ENCODE measurements at regions not wholly inside any gene's neighbourhood (a gene's known extent, or its start where the extent isn't known, plus 50 kb on each side); places are given as distances from the start of the nearest gene placed in this dataset.

DNA sequence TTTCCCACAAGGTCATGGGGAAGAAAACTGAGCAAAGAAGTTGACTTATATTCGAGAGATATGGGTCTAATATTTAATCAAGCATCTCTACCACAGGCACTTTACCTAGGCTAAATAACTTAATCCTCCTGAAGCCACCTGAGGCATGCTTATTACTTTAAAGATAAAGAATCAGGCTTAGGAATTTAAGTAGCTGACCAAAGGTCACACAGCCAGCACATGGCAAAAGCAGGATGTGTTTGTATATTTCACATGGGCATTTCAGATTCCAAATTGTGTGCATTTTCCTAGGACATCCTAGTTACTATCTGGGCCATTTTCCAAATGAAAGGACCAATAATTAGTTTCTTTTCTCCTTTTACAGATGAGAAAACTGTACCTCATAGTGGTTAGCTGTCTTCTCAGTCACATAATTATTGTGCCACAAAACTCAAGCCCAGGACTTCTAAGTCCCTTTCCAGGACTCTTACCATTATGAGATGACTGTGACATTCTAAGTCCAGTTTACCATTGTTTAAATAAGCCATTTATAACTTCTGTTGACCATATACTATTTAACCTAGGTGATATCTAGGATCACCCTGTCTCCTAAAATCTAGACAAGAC lies 112.1 kb upstream of the ZC3H12C start:
- Mint-ChIP-seq H3K36me3 (no peaks in the 10 kb centered on the region), H3K27ac (no peak overlapping the region)

DNA sequence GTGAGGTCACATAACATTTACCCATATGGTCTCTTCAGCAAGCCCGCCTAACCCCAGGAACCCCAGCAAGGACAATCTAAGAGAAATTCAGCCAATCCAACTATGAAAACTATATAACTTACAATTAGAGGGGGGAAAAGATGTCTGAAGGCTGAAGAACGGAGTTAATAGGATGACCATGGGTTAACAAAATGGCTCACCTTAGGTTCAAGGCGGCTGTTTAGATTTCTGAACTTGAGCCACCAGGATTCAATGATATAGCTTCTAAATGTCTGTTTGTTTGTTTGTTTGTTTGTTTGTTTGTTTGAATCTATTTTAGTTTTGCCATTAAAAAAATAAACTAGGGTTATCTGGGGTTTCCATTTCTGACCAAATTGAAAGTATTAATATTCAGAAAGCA lies 109.8 kb upstream of the ZC3H12C start:
- Histone ChIP-seq H3K27me3 (ENCODE audit: control insufficient read depth, insufficient read depth, low read length) (no peaks in the 10 kb centered on the region), H3K4me1 (ENCODE audit: control insufficient read depth, insufficient read depth, low read length, poor library complexity, severe bottlenecking) (no peaks in the 10 kb centered on the region), H3K27ac (ENCODE audit: insufficient read depth, low read length, poor library complexity, severe bottlenecking) (no peak overlapping the region), H3K4me3 (ENCODE audit: low read depth, low read length) (no peak overlapping the region), H3K9me3 (ENCODE audit: control insufficient read depth in 2 of 2, low read length in 2 of 2) (no peaks in the 10 kb centered on the region), H3K36me3 (ENCODE audit: control insufficient read depth, insufficient read depth, low read length) (no peaks in the 10 kb centered on the region)
- H3K27ac Mint-ChIP-seq: no peak overlapping the region
- ATAC-seq (ENCODE audit: low read depth in 2 of 2): no peak
- H3K4me1 Mint-ChIP-seq: peaks cover 3 to 13% (median 10%) of the 10 kb centered on the region in 4 donors
- peaks cover 0 to 2% (median 0%) of the 10 kb centered on the region in 7 donors for H3K9me3 Mint-ChIP-seq
- DNase-seq: no peak
- peaks cover 17% of the 10 kb centered on the region for H3K27me3 Mint-ChIP-seq
- no peak overlapping the region for H3K4me3 Mint-ChIP-seq
- no peaks in the 10 kb centered on the region for H3K36me3 Mint-ChIP-seq

More for the DNA sequence above, 112.1 kb upstream of the ZC3H12C start:
- Mint-ChIP-seq H3K4me3 (no peak overlapping the region), H3K9me3 (peaks cover 0 to 1% (median 0%) of the 10 kb centered on the region in 7 donors), H3K4me1 (peaks cover 3 to 13% (median 10%) of the 10 kb centered on the region in 4 donors), H3K27me3 (peaks cover 17% of the 10 kb centered on the region)
- ATAC-seq (ENCODE audit: low read depth in 2 of 2) (no peak), DNase-seq (no peak)
- Histone ChIP-seq H3K4me1 (ENCODE audit: control insufficient read depth, insufficient read depth, low read length, poor library complexity, severe bottlenecking) (no peaks in the 10 kb centered on the region), H3K27ac (ENCODE audit: insufficient read depth, low read length, poor library complexity, severe bottlenecking) (no peak overlapping the region), H3K4me3 (ENCODE audit: low read depth, low read length) (no peak overlapping the region), H3K27me3 (ENCODE audit: control insufficient read depth, insufficient read depth, low read length) (no peaks in the 10 kb centered on the region), H3K36me3 (ENCODE audit: control insufficient read depth, insufficient read depth, low read length) (no peaks in the 10 kb centered on the region), H3K9me3 (ENCODE audit: control insufficient read depth in 2 of 2, low read length in 2 of 2) (no peaks in the 10 kb centered on the region)

DNA sequence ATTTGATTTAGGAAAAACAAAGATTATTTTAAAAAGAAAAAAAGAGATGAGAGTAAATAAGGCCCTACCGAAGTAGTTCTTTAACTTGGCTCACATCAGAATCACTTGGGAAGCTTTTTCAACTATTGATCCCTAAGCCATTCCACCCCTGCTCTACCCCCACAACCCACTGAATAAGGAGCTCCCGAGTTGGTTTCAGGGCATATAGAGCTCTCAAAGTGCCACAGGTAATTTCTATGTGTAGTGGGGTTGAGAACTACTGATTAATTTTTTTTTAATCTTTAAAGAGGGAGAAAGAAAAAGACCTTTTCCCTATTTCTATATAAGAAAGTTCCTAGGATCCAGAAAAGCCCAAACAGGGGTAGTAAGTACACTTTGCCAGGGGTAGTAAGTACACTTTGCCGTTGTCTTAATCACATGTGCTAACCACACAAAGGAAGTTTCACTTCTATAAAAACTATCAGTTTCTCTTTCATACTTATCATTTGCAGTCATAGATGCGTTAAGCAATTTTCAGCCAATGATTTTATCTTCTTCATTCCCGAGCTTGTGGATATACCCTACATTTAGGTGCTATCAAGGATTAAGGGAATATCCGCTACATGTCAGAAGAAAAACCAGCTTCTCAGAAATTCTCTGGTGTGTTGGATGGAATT lies 108.4 kb upstream of the ZC3H12C start:
- peak in 2 of 3 donors; percentile 6 to 42 for DNase-seq
- peak; percentile 53 to 71 for ATAC-seq (ENCODE audit: low read depth in 2 of 2)
- H3K27ac Mint-ChIP-seq: no peak overlapping the region

DNA sequence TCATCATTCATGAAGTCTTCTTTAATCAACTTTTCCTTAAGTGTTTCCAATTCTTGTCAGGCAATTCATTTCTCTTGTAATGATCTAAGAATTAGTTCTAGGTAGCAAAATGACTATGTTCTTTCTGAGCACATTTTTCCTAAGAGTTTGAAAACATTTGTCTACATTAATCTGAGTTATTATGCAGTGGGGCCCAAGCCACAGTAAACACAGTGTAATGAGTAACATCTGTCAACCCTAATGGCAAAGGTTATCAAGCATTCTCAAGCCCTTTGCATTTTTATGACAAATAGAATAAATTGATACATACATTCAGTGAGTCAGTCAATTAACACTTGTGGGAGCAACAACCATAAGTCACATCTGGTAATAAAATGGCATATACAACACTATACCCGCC lies 106.7 kb upstream of the ZC3H12C start:
- H3K4me1 ChIP-seq (ENCODE audit: control insufficient read depth, insufficient read depth, low read length, poor library complexity, severe bottlenecking): no peaks in the 10 kb centered on the region
- no peak for ATAC-seq (ENCODE audit: low read depth in 2 of 2)
- H3K9me3 ChIP-seq (ENCODE audit: control insufficient read depth in 2 of 2, low read length in 2 of 2): no peaks in the 10 kb centered on the region
- peaks cover 0 to 2% (median 0%) of the 10 kb centered on the region in 7 donors for H3K9me3 Mint-ChIP-seq
- H3K36me3 Mint-ChIP-seq: no peaks in the 10 kb centered on the region
- H3K27ac Mint-ChIP-seq: no peak overlapping the region
- no peak for DNase-seq
- H3K27ac ChIP-seq (ENCODE audit: insufficient read depth, low read length, poor library complexity, severe bottlenecking): no peak overlapping the region
- peaks cover 2% of the 10 kb centered on the region for H3K27me3 ChIP-seq (ENCODE audit: control insufficient read depth, insufficient read depth, low read length)
- H3K4me3 ChIP-seq (ENCODE audit: low read depth, low read length): no peak overlapping the region
- peaks cover 10% of the 10 kb centered on the region for H3K27me3 Mint-ChIP-seq
- no peaks in the 10 kb centered on the region for H3K36me3 ChIP-seq (ENCODE audit: control insufficient read depth, insufficient read depth, low read length)
- H3K4me1 Mint-ChIP-seq: peaks cover 3 to 13% (median 10%) of the 10 kb centered on the region in 4 donors
- H3K4me3 Mint-ChIP-seq: no peak overlapping the region

More for the DNA sequence above, 108.4 kb upstream of the ZC3H12C start:
- Mint-ChIP-seq H3K36me3 (no peaks in the 10 kb centered on the region), H3K27me3 (peaks cover 17% of the 10 kb centered on the region), H3K9me3 (peaks cover 0 to 2% (median 0%) of the 10 kb centered on the region in 7 donors), H3K4me1 (peaks cover 3 to 13% (median 10%) of the 10 kb centered on the region in 4 donors), H3K4me3 (peak overlapping the region in 2 of 4 donors; percentile 2 to 5)
- no peaks in the 10 kb centered on the region for H3K36me3 ChIP-seq (ENCODE audit: control insufficient read depth, insufficient read depth, low read length)
- H3K4me1 ChIP-seq (ENCODE audit: control insufficient read depth, insufficient read depth, low read length, poor library complexity, severe bottlenecking): no peaks in the 10 kb centered on the region
- H3K27ac ChIP-seq (ENCODE audit: insufficient read depth, low read length, poor library complexity, severe bottlenecking): no peak overlapping the region
- peaks cover 2% of the 10 kb centered on the region for H3K27me3 ChIP-seq (ENCODE audit: control insufficient read depth, insufficient read depth, low read length)
- H3K4me3 ChIP-seq (ENCODE audit: low read depth, low read length): peak overlapping the region; percentile 76
- no peaks in the 10 kb centered on the region for H3K9me3 ChIP-seq (ENCODE audit: control insufficient read depth in 2 of 2, low read length in 2 of 2)

DNA sequence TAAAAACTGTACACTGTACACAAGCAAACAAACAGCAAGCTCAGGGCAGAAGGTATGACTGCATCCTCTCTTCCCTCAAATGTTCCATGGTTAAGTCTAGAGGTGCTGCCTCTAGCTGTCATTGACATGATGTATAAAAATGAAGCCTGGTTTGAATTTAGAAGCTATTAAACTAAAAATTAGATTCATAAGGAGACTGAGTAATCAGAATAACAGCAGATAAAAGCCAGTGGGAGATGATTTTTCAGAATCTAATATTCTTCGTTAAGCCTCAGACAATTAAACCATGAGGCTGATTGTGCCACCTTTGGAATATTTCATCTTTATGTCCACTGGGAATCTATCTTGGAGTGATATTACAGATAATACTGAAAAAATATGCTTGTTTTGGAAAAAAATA lies 101.4 kb upstream of the ZC3H12C start:
- no peaks in the 10 kb centered on the region for H3K4me1 ChIP-seq (ENCODE audit: control insufficient read depth, insufficient read depth, low read length, poor library complexity, severe bottlenecking)
- DNase-seq (no peak), ATAC-seq (ENCODE audit: low read depth in 2 of 2) (no peak)
- no peaks in the 10 kb centered on the region for H3K4me1 Mint-ChIP-seq
- peaks cover 2% of the 10 kb centered on the region for H3K27me3 ChIP-seq (ENCODE audit: control insufficient read depth, insufficient read depth, low read length)
- no peak overlapping the region for H3K4me3 Mint-ChIP-seq
- no peak overlapping the region for H3K27ac ChIP-seq (ENCODE audit: insufficient read depth, low read length, poor library complexity, severe bottlenecking)
- no peaks in the 10 kb centered on the region for H3K9me3 ChIP-seq (ENCODE audit: control insufficient read depth in 2 of 2, low read length in 2 of 2)
- H3K36me3 Mint-ChIP-seq: no peaks in the 10 kb centered on the region
- H3K9me3 Mint-ChIP-seq: peaks cover 0 to 1% (median 0%) of the 10 kb centered on the region in 7 donors
- H3K36me3 ChIP-seq (ENCODE audit: control insufficient read depth, insufficient read depth, low read length): no peaks in the 10 kb centered on the region
- peaks cover 4% of the 10 kb centered on the region for H3K27me3 Mint-ChIP-seq
- no peak overlapping the region for H3K4me3 ChIP-seq (ENCODE audit: low read depth, low read length)
- H3K27ac Mint-ChIP-seq: no peak overlapping the region

DNA sequence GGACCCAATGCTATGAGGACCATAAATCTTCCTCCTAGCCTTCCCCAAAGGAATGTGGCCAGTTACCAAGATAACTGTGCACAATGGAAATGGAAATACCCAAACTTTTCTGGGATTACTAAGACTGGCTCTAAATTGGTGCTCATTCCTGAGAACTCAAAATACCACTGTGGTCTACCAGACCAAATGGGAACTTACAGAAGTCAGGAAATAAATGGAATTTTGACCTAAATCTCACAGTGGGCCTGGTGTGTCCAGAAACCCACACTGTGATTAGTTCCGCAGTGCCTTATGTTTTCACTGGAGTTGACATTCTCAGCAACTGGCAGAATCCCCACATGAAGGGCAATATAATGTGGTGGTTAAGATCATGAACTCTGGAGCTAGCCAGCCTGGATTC lies 99.4 kb upstream of the ZC3H12C start:
- H3K4me3 Mint-ChIP-seq: no peak overlapping the region
- peaks cover 0 to 1% (median 0%) of the 10 kb centered on the region in 7 donors for H3K9me3 Mint-ChIP-seq
- no peaks in the 10 kb centered on the region for H3K36me3 Mint-ChIP-seq
- no peak overlapping the region for H3K27ac ChIP-seq (ENCODE audit: insufficient read depth, low read length, poor library complexity, severe bottlenecking)
- H3K36me3 ChIP-seq (ENCODE audit: control insufficient read depth, insufficient read depth, low read length): no peaks in the 10 kb centered on the region
- no peaks in the 10 kb centered on the region for H3K4me1 Mint-ChIP-seq
- H3K27me3 Mint-ChIP-seq: peaks cover 4% of the 10 kb centered on the region
- peaks cover 2% of the 10 kb centered on the region for H3K27me3 ChIP-seq (ENCODE audit: control insufficient read depth, insufficient read depth, low read length)
- H3K27ac Mint-ChIP-seq: no peak overlapping the region
- no peak for ATAC-seq (ENCODE audit: low read depth in 2 of 2)
- no peaks in the 10 kb centered on the region for H3K4me1 ChIP-seq (ENCODE audit: control insufficient read depth, insufficient read depth, low read length, poor library complexity, severe bottlenecking)
- no peak overlapping the region for H3K4me3 ChIP-seq (ENCODE audit: low read depth, low read length)
- no peaks in the 10 kb centered on the region for H3K9me3 ChIP-seq (ENCODE audit: control insufficient read depth in 2 of 2, low read length in 2 of 2)
- DNase-seq: no peak

DNA sequence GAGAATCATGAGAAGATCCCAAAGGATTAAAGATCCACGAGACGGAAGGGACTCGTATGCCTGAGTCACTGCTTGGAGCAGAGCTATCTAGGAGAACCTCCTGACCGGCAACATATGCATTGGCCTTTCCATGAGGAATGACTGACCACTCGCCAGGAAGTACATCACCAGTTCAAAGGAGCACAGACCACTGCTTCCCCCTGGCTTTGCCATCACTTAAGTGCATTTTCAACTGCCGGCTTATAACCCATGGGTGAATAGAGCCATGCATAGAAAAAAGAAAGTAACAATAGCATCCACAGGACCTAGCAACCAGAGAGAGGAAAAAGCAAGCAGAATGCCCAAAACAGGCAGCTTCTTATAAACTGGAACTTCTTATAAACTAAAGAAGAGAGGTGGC lies 98.3 kb upstream of the ZC3H12C start:
- DNase-seq (no peak), ATAC-seq (ENCODE audit: low read depth in 2 of 2) (no peak)
- Mint-ChIP-seq H3K27ac (no peak overlapping the region), H3K27me3 (peaks cover 4% of the 10 kb centered on the region), H3K9me3 (peaks cover 0 to 1% (median 0%) of the 10 kb centered on the region in 7 donors), H3K4me3 (no peak overlapping the region), H3K36me3 (no peaks in the 10 kb centered on the region), H3K4me1 (no peaks in the 10 kb centered on the region)
- Histone ChIP-seq H3K27me3 (ENCODE audit: control insufficient read depth, insufficient read depth, low read length) (no peaks in the 10 kb centered on the region), H3K4me1 (ENCODE audit: control insufficient read depth, insufficient read depth, low read length, poor library complexity, severe bottlenecking) (no peaks in the 10 kb centered on the region), H3K27ac (ENCODE audit: insufficient read depth, low read length, poor library complexity, severe bottlenecking) (no peak overlapping the region), H3K9me3 (ENCODE audit: control insufficient read depth in 2 of 2, low read length in 2 of 2) (no peaks in the 10 kb centered on the region), H3K4me3 (ENCODE audit: low read depth, low read length) (no peak overlapping the region), H3K36me3 (ENCODE audit: control insufficient read depth, insufficient read depth, low read length) (no peaks in the 10 kb centered on the region)

DNA sequence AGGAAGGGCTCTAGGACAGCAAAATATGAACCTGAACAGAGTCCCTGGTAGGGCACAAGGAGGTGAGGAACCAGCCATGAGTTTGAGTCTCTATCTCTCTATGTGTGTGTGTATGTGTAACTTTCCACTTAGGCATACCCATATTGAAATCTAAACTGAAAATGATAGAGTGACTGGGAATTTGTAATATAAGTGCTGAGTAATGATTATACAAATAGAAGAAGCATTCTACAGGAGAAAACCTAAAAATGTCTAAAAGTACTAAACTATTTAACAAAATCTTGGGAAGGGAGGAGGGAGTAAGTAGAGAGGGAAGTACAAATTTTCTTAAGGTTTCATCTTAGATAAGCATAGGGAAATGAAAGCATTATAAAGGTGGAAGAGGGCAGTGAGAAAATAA lies 97.1 kb upstream of the ZC3H12C start:
- Histone ChIP-seq H3K36me3 (ENCODE audit: control insufficient read depth, insufficient read depth, low read length) (no peaks in the 10 kb centered on the region), H3K27me3 (ENCODE audit: control insufficient read depth, insufficient read depth, low read length) (no peaks in the 10 kb centered on the region), H3K9me3 (ENCODE audit: control insufficient read depth in 2 of 2, low read length in 2 of 2) (no peaks in the 10 kb centered on the region), H3K4me3 (ENCODE audit: low read depth, low read length) (no peak overlapping the region), H3K27ac (ENCODE audit: insufficient read depth, low read length, poor library complexity, severe bottlenecking) (no peak overlapping the region), H3K4me1 (ENCODE audit: control insufficient read depth, insufficient read depth, low read length, poor library complexity, severe bottlenecking) (no peaks in the 10 kb centered on the region)
- Mint-ChIP-seq H3K36me3 (no peaks in the 10 kb centered on the region), H3K4me1 (no peaks in the 10 kb centered on the region), H3K27ac (no peak overlapping the region), H3K9me3 (peaks cover 0 to 1% (median 0%) of the 10 kb centered on the region in 7 donors), H3K27me3 (peaks cover 7% of the 10 kb centered on the region), H3K4me3 (no peak overlapping the region)
- DNase-seq: no peak
- no peak for ATAC-seq (ENCODE audit: low read depth in 2 of 2)

Measured in CD4-positive, CD25-positive, alpha-beta regulatory T cell (primary cell).